Dermis blood vessel endothelial cell (primary cell): ENCODE measurements at regions not wholly inside any gene's neighbourhood (a gene's known extent, or its start where the extent isn't known, plus 50 kb on each side); places are given as distances from the start of the nearest gene placed in this dataset.
"Not testable (repeated sequence)": the region's sequence is repeated elsewhere in the genome, so short reads cannot be mapped to it uniquely, and the experiment has no call there.

ENCODE experiments used
- DNase-seq: peaks from one replicate; pipeline ENCODE4 v3.0.0; 2010

DNA sequence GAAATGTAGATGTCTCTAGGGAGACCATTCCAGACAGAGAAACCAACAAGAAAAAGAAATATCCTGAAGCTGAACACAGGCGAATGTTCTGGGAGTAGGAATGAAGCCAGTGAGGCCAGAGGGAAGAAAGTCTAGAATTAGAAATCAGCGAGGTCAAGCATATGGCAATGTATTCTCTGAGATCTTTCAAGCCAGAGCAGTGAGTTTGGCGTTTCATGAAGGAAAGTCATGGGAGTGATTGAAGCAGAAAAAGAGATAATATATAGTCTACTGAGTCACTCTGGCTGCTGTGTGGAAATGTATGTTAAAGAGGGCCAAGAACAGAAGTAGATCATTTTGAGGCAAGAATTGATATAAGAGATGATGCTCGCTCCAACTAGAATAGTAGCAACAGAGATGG lies 576.0 kb downstream of the PCDH17 start:
- DNase-seq: no peak

DNA sequence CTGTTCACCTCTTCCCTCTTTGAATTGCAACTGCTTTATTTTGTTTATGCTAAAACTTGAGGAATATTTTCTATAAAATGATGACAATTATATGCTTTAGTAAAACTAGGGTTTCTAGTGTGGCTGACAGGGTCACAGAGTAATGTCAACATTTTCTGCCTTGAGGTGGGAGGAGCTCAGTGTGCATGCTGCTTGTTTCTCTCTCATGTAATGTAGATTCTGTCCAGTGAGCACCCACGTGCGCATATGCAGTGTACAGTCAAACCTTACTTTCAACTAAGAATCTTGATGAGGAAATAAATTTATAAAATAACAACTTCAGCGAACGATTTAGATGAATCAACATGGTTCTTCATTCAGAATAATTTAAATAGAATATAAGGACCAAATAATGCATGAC lies 603.9 kb downstream of the PCDH17 start:
- DNase-seq: no peak

DNA sequence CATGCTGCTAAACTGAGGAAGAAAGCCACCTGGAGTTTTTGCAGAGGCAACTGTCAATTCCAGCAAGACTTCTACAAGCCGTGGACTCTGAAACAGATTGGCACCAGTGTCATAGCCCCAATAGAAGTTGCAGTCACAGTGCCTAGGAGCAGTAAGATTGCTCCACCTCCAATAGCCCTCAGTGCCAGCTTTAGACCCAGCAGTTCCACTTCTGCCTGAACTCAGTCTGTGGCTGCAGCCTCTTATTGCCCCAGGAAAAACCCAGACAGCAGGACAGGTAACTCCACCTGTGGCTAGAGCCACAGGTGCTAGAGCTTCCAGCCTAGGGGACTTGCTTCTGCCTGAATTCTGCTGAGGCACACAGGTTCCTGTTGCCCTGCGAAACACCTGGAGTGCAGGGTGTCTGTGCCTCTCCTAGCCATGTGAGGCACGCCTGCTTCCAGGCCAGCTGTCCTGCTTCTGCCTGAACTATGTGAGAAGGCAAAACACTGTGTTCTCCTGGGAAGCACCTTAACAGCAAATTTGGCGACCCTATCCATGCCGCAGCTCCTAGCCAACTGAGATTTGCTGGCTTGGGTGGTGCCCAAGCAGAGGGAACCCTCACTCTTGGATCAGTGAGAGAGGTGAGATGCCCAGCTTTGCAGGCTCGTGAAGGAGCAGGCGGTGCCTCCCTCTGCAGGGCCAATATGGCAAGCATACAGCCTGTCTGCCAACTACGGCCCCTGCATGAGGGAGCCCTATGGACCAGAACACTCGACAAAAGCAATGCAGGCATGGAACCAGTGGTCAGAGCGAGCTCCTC lies 607.6 kb downstream of the PCDH17 start:
- no peak for DNase-seq

GRCh38 chr13:58239774-58240268 lies 608.3 kb downstream of the PCDH17 start:
- DNase-seq: no peak

DNA sequence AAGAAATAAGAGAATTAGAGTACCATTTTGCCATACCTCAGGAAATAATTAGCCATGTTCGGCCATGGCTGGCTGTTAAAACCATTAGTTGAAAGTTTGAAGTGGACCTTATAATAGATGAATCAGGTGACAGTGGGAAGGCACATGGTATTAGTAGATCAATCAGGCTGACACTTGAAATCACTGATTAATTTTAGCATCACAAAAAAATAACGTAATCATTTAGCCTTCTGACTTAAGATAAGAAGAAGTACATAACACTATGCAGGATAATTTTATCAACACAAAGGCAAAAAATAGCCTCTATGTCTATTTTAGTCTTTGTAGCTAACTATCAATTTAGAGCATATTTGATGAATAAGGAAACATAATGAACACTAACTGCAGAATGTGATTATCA lies 615.5 kb downstream of the PCDH17 start:
- DNase-seq: no peak

DNA sequence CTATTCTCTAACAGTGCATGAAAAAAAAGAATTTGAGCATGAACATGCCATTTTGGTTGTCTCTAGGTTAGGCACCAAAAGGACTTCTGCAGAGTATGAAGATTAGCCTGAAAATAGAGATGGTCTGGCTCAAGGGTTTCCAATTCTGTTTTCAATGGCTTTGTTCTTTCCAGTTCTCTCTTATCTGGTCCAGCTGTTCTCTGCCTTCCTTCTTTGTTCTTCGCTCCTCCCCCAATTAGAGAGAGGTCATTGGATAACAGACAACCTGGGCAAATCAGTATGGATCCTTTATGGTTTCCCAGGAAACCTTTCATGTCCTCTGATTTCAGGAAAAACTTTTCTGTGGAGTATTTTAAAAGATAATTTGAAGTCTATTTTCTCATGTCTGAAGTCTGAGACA lies 623.4 kb downstream of the PCDH17 start:
- DNase-seq: no peak

GRCh38 chr13:58266271-58266670 lies 634.7 kb downstream of the PCDH17 start:
- DNase-seq: no peak

DNA sequence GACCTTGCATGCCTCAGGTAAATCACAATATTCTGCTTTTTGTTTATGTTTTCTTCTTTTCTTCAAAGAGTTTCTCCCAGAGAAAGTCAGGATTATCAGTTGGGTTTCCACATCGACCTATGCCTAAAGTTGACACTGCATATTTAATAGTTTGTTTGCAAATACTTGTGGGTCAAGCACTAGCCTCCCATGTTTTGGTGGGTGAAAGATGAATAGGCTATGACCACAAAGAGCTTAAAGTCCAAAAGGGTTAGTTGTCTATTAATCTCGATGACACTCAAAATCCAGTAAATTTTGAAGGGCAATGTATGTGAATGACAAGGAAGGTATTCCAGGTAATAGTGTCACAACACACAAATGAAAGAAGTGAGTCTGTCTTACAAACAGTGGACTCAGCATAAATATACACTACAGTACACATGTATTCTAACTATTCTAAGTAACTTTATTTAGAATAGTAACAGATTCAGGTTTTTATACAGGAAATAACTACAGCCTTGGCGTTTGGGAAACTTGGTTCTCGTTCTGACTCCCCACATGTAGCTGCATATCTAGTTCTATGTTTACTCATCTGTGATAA lies 667.1 kb downstream of the PCDH17 start:
- no peak for DNase-seq

DNA sequence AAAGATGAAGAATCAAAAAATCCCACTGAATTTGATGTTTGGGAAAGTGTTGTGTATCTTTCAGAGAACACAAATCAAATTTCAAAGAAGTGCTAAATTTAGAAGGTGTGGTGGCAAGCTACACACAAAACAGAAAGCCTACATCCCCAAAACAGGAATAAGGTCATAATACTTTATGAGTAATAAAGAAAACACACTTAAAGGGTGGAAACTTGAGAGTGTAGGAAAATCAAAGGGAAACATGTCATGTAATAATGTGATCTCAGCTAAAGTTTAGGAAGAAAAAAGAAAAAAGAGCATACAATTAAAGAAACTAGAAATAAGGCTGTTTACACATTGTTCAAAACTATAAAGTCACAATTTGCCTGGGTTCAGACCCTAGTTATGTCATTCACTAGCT lies 668.7 kb downstream of the PCDH17 start:
- no peak for DNase-seq

DNA sequence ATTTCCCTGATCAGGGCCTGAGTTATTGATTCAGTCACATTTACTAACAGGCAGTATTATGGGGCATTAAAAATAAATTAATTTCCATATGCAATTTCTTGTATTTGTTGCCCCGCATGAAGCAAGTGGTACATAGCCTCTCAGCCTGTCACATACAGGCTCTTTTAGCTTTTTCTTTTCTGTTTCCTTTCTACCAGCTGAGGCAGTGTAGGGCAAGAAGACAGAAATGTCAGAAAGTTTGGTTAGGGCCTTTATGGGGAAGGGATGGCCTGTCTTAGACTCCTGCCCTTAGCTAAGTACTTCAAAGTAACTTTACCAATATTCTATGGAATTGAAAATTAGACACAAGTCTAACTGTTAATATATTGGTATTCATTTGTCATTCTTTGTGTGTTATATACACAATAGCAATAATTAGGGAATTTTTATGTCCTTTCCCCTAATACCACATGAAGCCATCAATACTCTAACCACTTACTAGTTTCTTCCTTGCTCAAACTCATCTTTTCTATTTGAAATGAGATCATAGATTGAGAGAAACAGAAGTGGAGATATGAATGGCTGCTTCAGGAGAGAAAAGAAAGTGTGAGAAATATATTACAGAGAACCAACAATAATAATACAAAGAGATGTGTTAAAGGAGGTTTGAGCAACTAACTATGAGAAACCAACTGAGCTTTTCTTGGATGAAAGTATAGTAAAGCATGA lies 669.6 kb downstream of the PCDH17 start:
- no peak for DNase-seq

- no peak for DNase-seq
Measured at GRCh38 chr13:58302349-58302748, 670.8 kb downstream of the PCDH17 start.

GRCh38 chr13:58306062-58306461 lies 674.5 kb downstream of the PCDH17 start:
- no peak for DNase-seq

DNA sequence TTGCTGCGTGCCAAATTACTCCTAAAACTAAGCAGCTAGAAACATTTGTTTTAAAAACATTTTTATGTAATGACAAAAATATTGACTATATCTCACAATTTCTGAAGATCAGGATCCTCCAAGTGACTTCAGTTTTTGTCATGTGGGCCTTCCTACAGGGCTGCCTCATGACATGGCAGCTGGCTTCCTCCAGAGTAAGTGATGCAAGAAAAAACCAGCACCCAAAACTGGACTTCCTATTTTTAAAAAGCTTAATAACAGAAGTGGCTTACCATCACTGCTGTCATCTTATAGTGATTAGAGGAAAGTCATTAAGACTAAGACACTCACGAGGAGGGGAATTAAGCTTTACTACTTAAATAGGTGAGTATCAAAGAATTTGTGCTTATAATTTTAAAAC lies 681.7 kb downstream of the PCDH17 start:
- DNase-seq: no peak

DNA sequence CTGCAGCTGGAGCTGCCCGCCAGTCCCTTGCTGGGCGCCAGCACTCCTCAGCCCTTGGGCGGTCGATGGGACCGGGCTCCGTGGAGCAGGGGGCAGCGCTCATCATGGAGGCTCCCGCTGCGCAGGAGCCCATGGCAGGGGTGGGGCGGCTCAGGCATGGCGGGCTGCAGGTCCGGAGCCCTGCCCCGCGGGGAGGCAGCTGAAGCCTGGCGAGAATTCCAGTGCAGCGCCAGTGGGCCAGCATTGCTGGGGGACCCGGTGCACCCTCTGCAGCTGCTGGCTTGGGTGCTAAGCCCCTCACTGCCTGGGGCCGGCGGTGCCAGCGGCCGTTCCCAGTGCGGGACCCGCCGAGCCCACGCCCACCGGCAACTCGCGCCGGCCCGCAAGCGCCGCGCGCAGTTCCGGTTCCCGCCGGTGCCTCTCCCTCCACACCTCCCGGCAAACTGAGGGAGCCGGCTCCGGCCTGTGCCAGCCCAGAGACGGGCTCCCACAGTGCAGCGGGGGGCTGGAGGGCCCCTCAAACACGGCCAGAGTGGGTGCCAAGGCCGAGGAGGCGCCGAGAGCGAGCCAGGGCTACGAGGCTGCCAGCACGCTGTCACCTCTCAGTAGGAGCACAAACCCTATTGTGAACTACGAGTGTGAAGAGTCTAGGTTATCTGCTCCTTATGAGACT lies 687.1 kb downstream of the PCDH17 start:
- DNase-seq: no peak

DNA sequence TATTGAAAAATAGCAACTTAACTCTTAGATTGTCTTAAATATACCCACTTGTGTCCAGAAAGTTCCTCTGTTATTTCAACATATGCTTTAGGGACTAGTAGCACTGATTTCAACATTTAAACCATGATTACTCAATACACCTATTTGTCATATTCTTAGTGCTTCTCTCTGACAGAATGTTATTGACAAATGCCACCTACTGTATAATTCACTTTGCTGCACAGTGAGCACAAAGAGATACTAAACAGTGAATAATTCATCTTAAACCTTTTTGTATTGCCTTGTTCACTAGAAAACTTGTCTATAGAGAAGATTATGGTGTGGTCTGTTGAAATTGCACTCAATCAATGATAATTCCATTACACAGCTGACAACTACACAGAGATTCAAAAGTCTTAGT lies 692.6 kb downstream of the PCDH17 start:
- DNase-seq: no peak

DNA sequence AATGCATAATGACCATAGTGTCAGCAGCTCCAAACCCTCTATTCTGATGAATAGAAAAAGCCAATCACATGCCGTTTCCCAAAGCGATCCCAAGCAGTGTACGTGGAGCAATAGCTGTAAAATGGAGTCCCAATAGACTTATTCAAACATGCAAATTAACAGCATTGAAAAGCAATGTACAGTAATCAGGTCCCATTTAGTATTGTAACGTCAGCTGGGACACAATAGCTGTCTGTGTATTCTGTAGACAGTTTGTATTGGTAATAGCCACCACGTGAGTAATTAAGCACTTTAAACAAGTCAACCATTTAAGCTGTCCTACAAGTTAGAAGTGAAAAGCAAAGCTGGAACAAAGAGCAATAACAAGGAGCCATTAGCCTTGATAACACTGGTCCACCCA lies 698.2 kb downstream of the PCDH17 start:
- no peak for DNase-seq

DNA sequence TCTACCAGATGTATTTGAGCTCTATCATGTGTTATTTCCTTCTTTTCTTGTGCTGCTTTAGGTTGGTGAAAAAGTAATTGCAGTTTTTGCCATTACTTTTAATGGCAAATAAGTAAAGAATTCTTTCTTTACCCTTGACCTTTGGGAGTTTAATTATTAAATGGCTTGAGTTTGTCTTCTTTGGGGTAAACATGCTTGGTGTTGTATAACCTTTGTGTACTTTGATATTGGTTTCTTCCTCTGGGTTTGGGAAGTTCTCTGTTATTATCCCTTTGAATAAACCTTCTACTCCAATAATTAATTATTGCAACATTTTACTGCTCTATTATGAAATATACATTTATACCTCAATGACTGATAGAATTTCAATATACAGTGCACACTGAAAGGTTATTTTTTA lies 709.4 kb downstream of the PCDH17 start:
- no peak for DNase-seq

DNA sequence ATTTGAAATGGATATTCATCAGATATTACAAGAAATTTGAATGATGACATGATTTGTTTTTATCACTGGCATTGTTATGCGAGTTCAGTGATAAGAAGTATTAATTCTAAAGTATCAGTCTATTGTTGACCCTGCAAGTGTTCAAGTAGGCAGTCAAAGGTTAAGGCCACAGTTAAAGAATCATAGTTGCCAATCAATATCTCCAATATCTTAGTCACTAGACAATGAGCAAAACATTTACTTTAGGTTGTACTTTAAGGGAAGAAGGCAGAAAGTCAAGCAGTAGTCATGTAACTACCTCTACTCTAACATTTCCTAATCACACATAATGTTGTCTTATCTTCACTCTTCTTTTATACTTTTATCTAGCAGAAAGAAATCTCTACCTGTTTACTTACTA lies 709.8 kb downstream of the PCDH17 start:
- no peak for DNase-seq

DNA sequence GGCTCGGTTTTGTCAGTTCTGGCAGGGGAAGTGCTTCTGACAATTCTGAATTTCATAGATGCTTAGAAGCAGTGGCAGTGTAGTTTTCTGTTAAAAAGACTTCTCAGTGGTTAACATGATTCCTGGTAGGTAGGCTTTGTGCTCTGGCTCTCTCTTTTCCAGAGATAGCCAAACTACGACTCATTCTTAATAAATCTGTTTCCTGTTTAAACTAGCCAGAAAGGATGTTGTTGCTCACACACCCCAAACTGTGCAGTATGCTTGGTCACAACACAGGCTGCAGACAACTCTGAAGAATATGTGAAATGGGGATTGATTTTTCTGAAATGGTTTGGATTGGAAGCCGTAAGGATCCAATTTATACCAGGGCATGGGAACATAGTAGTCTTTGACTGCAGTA lies 711.5 kb downstream of the PCDH17 start:
- no peak for DNase-seq

- DNase-seq: not testable (repeated sequence)
Measured at GRCh38 chr13:58352100-58352499, 720.6 kb downstream of the PCDH17 start.

DNA sequence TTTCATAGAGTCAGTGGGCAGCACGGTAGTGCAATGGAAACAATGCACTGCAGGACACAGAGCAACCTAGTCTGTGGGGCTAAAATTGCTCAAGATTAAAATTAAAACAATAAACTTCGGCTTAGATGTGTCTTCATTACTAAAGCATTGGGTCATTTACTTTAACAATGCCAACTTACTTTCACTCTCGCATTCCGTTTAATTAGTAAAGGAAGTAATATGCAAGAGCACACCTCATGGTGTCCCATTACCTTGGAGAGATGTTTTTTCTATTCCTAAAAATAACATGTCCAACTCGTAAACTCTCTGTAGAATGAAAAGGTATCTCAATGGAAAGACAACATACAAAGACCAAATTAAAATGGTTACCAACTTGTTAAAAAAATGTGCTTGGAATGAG lies 738.4 kb downstream of the PCDH17 start:
- DNase-seq: no peak

- DNase-seq: no peak
Measured at GRCh38 chr13:58376349-58376748, 744.8 kb downstream of the PCDH17 start.

GRCh38 chr13:58376775-58377174 lies 745.2 kb downstream of the PCDH17 start:
- DNase-seq: no peak
